ENCODE measurements at regions not wholly inside any gene's neighbourhood (a gene's known extent, or its start where the extent isn't known, plus 50 kb on each side); places are given as distances from the start of the nearest gene placed in this dataset.

DNA sequence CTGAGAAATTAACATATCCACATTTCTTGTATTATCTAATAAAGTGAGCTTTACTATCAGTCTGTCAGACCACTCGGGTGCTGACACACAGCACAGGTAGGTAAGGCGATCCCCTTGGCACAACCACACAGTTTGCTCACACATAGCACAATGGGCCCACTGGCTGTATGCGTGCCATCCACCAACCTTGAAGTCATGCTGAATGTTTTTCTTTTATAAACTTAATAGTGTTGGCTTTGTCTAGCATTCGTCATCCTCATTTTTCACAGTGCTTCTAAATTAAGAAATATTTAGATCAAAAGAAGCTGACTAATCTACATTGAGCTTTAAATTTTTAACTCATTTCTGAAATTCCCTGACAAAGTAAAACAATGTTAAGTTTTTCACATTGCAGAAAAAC is 50.0 kb upstream of the PAPOLG start:
- H3K4me1 ChIP-seq (ENCODE audit: control extremely low read depth in 1 of 4, control insufficient read depth in 4 of 4, insufficient read depth in 4 of 4, low read length in 3 of 4): peaks cover 0 to 6% (median 0%) of the 10 kb centered on the region in 4 experiments
- no peaks in the 10 kb centered on the region for H3K36me3 ChIP-seq (ENCODE audit: control insufficient read depth in 4 of 4, insufficient read depth in 4 of 4, low read length in 3 of 4)
- ChIA-PET POLR2A (no interaction called here), CTCF (interaction anchor here (0.7 to 6.2 kb wide), 6 partner anchors 11 to 293 kb away, joined by 3 to 41 read pairs (median 4); no protein-coding TSS in a partner anchor)
- no peaks in the 10 kb centered on the region for H3K9me3 ChIP-seq (ENCODE audit: control extremely low read depth in 1 of 5, control insufficient read depth in 4 of 5, insufficient read depth in 2 of 5, low read depth in 1 of 5, low read length in 4 of 5)
- WGBS (ENCODE audit: insufficient coverage): 100% methylated on average over 1 of the region's 4 CpGs
- no peak for DNase-seq
- H3K27me3 ChIP-seq (replicated peaks in 2 of 5; ENCODE audit: control insufficient read depth in 4 of 5, insufficient read depth in 5 of 5, low read length in 4 of 5): no peaks in the 10 kb centered on the region
- no peak overlapping the region for H3K4me3 ChIP-seq (ENCODE audit: control insufficient read depth in 1 of 7, extremely low read depth in 1 of 7, insufficient read depth in 4 of 7, low read depth in 2 of 7, low read length in 6 of 7)
- H3K27ac ChIP-seq (ENCODE audit: insufficient read depth in 1 of 2, low read depth in 1 of 2, low read length in 2 of 2, poor library complexity in 1 of 2, severe bottlenecking in 2 of 2): no peak overlapping the region

Measured in common myeloid progenitor, CD34-positive (primary cell).